ENCODE measurements at regions not wholly inside any gene's neighbourhood (a gene's known extent, or its start where the extent isn't known, plus 50 kb on each side); places are given as distances from the start of the nearest gene placed in this dataset.

DNA sequence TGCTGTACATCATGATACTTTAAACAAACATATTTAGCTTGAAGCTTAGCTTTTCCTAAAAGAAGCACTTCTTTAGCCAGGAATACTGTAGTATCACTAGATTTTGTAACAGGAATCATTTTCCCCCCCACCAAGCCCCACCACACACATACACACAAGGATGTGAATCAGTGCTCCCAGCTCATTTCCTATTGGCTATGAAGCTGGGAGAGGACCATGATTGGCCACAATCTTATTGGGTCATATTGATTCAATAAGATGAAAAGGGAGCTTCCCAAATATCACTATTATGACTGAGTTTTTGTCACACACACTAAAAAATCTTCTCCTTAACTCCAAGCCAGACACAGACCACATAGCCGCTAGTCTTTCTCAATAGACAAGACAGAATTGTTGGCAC, 140.5 kb upstream of the TNFAIP3 start:
- H3K27me3 ChIP-seq (ENCODE audit: insufficient read depth, poor library complexity, severe bottlenecking): no peaks in the 10 kb centered on the region
- H3K4me3 ChIP-seq (replicated peaks; ENCODE audit: insufficient read depth, low read length): no peak overlapping the region
- TF ChIP-seq SPI1 (IDR thresholded peaks at IDR 0.05; ENCODE audit: borderline replicate concordance, low read depth) (no peak), CTCF (IDR thresholded peaks at IDR 0.05; ENCODE audit: insufficient read depth, low read length) (no peak), GABPA (IDR thresholded peaks at IDR 0.05; ENCODE audit: low read depth) (no peak), REST (IDR thresholded peaks at IDR 0.05; ENCODE audit: insufficient replicate concordance, low read depth) (no peak), POLR2AphosphoS5 (IDR thresholded peaks at IDR 0.05; ENCODE audit: low read depth) (no peak)
- DNase-seq (ENCODE audit: low read depth in 1 of 2, low spot score in 1 of 2): no peak
- no peak overlapping the region for H3K27ac ChIP-seq (replicated peaks)

GRCh38 chr6:137727216-137727765, 139.8 kb upstream of the TNFAIP3 start:
- no peak for DNase-seq (ENCODE audit: low read depth in 1 of 2, low spot score in 1 of 2)
- H3K27me3 ChIP-seq (ENCODE audit: insufficient read depth, poor library complexity, severe bottlenecking): no peaks in the 10 kb centered on the region
- no peak overlapping the region for H3K27ac ChIP-seq (replicated peaks)
- H3K4me3 ChIP-seq (replicated peaks; ENCODE audit: insufficient read depth, low read length): no peak overlapping the region
- TF ChIP-seq REST (IDR thresholded peaks at IDR 0.05; ENCODE audit: insufficient replicate concordance, low read depth): no peak
- no peak for TF ChIP-seq CTCF (IDR thresholded peaks at IDR 0.05; ENCODE audit: insufficient read depth, low read length)
- TF ChIP-seq POLR2AphosphoS5 (IDR thresholded peaks at IDR 0.05; ENCODE audit: low read depth): no peak
- TF ChIP-seq SPI1 (IDR thresholded peaks at IDR 0.05; ENCODE audit: borderline replicate concordance, low read depth): no peak

DNA sequence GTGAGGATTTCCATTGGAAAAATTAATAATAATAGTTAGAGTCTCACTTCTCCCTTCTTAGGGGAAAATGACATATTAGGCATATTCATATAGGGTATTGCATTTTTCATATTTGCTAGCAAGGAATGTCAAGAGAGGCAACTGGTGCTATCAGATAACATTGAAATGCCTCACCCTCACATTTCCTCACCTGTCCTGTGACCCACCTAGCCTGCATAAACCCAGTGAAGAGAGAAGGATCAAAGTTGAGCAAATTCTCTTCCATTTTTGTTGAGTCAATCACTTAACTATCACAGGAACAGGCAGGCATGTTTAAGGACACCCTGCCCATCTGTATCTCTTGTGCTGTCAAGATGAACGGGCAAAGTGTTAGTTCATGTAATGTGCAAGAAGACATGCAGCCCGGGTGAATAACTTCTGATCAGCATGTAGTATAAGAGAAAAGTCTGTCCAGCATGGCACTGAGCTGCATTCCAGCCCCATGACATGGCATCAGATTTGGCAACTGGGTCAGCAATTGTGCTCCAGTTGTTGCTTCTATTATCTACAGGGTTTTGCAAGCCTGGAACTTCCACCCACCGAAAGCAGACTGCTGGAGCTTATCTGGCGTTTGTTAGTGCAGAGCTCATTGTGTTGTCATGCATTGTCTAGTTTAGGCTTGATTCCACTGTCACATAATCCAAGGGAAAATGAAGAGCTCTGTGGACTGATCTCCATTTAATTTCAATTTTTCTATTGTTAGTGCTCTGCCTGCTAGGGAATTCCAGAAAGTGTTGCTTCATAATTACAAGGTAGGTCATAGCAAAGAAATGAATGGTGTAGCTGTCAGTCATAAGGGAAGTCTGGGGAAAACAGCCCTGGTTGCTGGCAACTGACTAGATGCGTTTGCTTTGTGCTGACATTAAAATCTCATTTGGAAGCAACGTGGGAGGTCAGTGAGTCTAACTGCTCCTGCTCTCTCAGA, 138.4 kb upstream of the TNFAIP3 start:
- Histone ChIP-seq H3K27ac (replicated peaks) (no peak overlapping the region), H3K27me3 (ENCODE audit: insufficient read depth, poor library complexity, severe bottlenecking) (no peaks in the 10 kb centered on the region), H3K4me3 (replicated peaks; ENCODE audit: insufficient read depth, low read length) (no peak overlapping the region)
- TF ChIP-seq POLR2AphosphoS5 (IDR thresholded peaks at IDR 0.05; ENCODE audit: low read depth) (no peak), SPI1 (IDR thresholded peaks at IDR 0.05; ENCODE audit: borderline replicate concordance, low read depth) (no peak), GABPA (IDR thresholded peaks at IDR 0.05; ENCODE audit: low read depth) (no peak), REST (IDR thresholded peaks at IDR 0.05; ENCODE audit: insufficient replicate concordance, low read depth) (no peak), CTCF (IDR thresholded peaks at IDR 0.05; ENCODE audit: insufficient read depth, low read length) (no peak)
- DNase-seq (ENCODE audit: low read depth in 1 of 2, low spot score in 1 of 2): peak in 1 of 2 experiments; percentile 39

Measured in HL-60 (cell line).